OCI-LY3 (cell line): ENCODE measurements at regions not wholly inside any gene's neighbourhood (a gene's known extent, or its start where the extent isn't known, plus 50 kb on each side); places are given as distances from the start of the nearest gene placed in this dataset.

Experiments
- H2AFZ ChIP-seq: fragments of 200-600, 300-600 bp; shearing (Covaris generic); 2 replicates; pipeline ENCODE4 v1.6.0; 2014; ENCODE audit warnings: antibody characterized with exemption, low read depth, low read length
- H3K27ac ChIP-seq: fragments of 200-600, 300-600 bp; sonication (generic); 2 replicates; pipeline ENCODE4 v1.5.1; 2014; ENCODE audit warnings: mild to moderate bottlenecking, low read length, moderate library complexity, mixed read lengths
- H3K27me3 ChIP-seq: fragments of 200-600, 300-600 bp; sonication (generic); 2 replicates; pipeline ENCODE4 v1.6.1; 2014; ENCODE audit warnings: low read depth, low read length, mixed read lengths
- H3K36me3 ChIP-seq: fragments of 200-600, 300-600 bp; sonication (generic); replicated peaks from 2 replicates; pipeline ENCODE3; 2014; ENCODE audit warnings: low read depth, low read length, mixed read lengths
- H3K4me1 ChIP-seq: fragments of 300-600, 200-600 bp; sonication (generic); 2 replicates; pipeline ENCODE4 v1.6.1; 2014; ENCODE audit warnings: low read length, mixed read lengths
- H3K4me2 ChIP-seq: fragments of 200-600, 300-600 bp; sonication (generic); 2 replicates; pipeline ENCODE4 v1.6.1; 2014; ENCODE audit warnings: low read length, mixed read lengths
- H3K4me3 ChIP-seq: fragments of 300-600, 200-600 bp; sonication (generic); 2 replicates; pipeline ENCODE4 v1.5.1; 2014; ENCODE audit warnings: antibody characterized with exemption, mild to moderate bottlenecking, low read length, moderate library complexity
- H3K79me2 ChIP-seq: fragments of 300-600, 200-600 bp; shearing (Covaris generic); 2 replicates; pipeline ENCODE4 v1.6.1; 2014; ENCODE audit warnings: mild to moderate bottlenecking, low read length, mixed read lengths
- H3K9ac ChIP-seq: fragments of 300-600, 200-600 bp; shearing (Covaris generic); 2 replicates; pipeline ENCODE4 v1.6.0; 2014; ENCODE audit warnings: mild to moderate bottlenecking, low read length, moderate library complexity
- H3K9me3 ChIP-seq: fragments of 200-600, 300-600 bp; shearing (Covaris generic); 2 replicates; pipeline ENCODE4 v1.6.1; 2014; ENCODE audit warnings: low read length, mixed read lengths; ENCODE audit not compliant: insufficient read depth
- H4K20me1 ChIP-seq: fragments of 200-600, 300-600 bp; sonication (generic); 2 replicates; pipeline ENCODE4 v1.6.1; 2016; ENCODE audit warnings: low read length, mixed read lengths; ENCODE audit not compliant: insufficient read depth
- CTCF ChIP-seq: fragments of 200-600, 300-600 bp; sonication (generic); IDR thresholded peaks from 2 replicates; pipeline ENCODE4 v1.5.1; 2014; ENCODE audit warnings: antibody characterized with exemption, low read length, low read depth
- EZH2phosphoT487 ChIP-seq: fragments of 200-600 bp; shearing (Covaris generic); IDR thresholded peaks from 2 replicates; pipeline ENCODE4 v1.6.1; 2018; ENCODE audit warnings: antibody characterized with exemption, mixed run types, low read depth

- H3K27me3 ChIP-seq, result no peaks in the 10 kb centered on the region
- no peaks in the 10 kb centered on the region for H4K20me1 ChIP-seq
- H3K79me2 ChIP-seq, result no peaks in the 10 kb centered on the region
- no peaks in the 10 kb centered on the region for H3K36me3 ChIP-seq
- no peak overlapping the region for H3K9ac ChIP-seq
- H3K4me3 ChIP-seq, result no peak overlapping the region
- H3K4me1 ChIP-seq, result no peaks in the 10 kb centered on the region
- TF ChIP-seq EZH2phosphoT487 (no peak), CTCF (no peak)
- H3K4me2 ChIP-seq, result no peak overlapping the region
- no peaks in the 10 kb centered on the region for H3K9me3 ChIP-seq
- no peak overlapping the region for H2AFZ ChIP-seq
- H3K27ac ChIP-seq, result no peak overlapping the region
Observed at GRCh38 chr4:66197451-66197850, 527.2 kb upstream of the EPHA5 start.

- H3K4me2 ChIP-seq, result no peak overlapping the region
- no peaks in the 10 kb centered on the region for H3K9me3 ChIP-seq
- no peak overlapping the region for H3K27ac ChIP-seq
- H3K4me1 ChIP-seq, result no peaks in the 10 kb centered on the region
- no peaks in the 10 kb centered on the region for H3K36me3 ChIP-seq
- H3K27me3 ChIP-seq, result no peaks in the 10 kb centered on the region
- no peak for TF ChIP-seq EZH2phosphoT487
- TF ChIP-seq CTCF, result no peak
- H2AFZ ChIP-seq, result no peak overlapping the region
- no peak overlapping the region for H3K4me3 ChIP-seq
- no peaks in the 10 kb centered on the region for H3K79me2 ChIP-seq
- no peaks in the 10 kb centered on the region for H4K20me1 ChIP-seq
- H3K9ac ChIP-seq, result no peak overlapping the region
Observed at GRCh38 chr4:66193487-66193886, 523.2 kb upstream of the EPHA5 start.

- Histone ChIP-seq H2AFZ (no peak overlapping the region; the same call in 1 of the 2 replicates), H3K4me2 (no peak overlapping the region), H3K27ac (no peak overlapping the region), H3K4me1 (peaks cover 31% of the 10 kb centered on the region), H3K9ac (no peak overlapping the region), H3K79me2 (no peaks in the 10 kb centered on the region), H4K20me1 (no peaks in the 10 kb centered on the region), H3K9me3 (no peaks in the 10 kb centered on the region), H3K27me3 (no peaks in the 10 kb centered on the region), H3K36me3 (no peaks in the 10 kb centered on the region), H3K4me3 (no peak overlapping the region)
- no peak for TF ChIP-seq EZH2phosphoT487
- TF ChIP-seq CTCF, result no peak
Observed at GRCh38 chr4:66187175-66187720, 517.0 kb upstream of the EPHA5 start.

GRCh38 chr4:66186095-66186494, 515.8 kb upstream of the EPHA5 start:
- Histone ChIP-seq H3K27ac (no peak overlapping the region), H3K9ac (no peak overlapping the region), H3K4me1 (peaks cover 31% of the 10 kb centered on the region), H3K9me3 (no peaks in the 10 kb centered on the region), H4K20me1 (no peaks in the 10 kb centered on the region), H3K27me3 (no peaks in the 10 kb centered on the region), H3K36me3 (no peaks in the 10 kb centered on the region), H3K4me2 (no peak overlapping the region), H3K4me3 (no peak overlapping the region), H2AFZ (no peak overlapping the region), H3K79me2 (no peaks in the 10 kb centered on the region)
- no peak for TF ChIP-seq EZH2phosphoT487
- no peak for TF ChIP-seq CTCF
